ENCODE measurements at regions not wholly inside any gene's neighbourhood (a gene's known extent, or its start where the extent isn't known, plus 50 kb on each side); places are given as distances from the start of the nearest gene placed in this dataset.

GRCh38 chr13:47480951-47481350 is 520.1 kb downstream of the SUCLA2 start:
- TF ChIP-seq CTCF (IDR thresholded peaks at IDR 0.05) = no peak
- TF ChIP-seq POLR2A (IDR thresholded peaks at IDR 0.05) = no peak

All from adrenal gland (tissue), 5 donors.